GM12891 (cell line): ENCODE measurements at regions not wholly inside any gene's neighbourhood (a gene's known extent, or its start where the extent isn't known, plus 50 kb on each side); places are given as distances from the start of the nearest gene placed in this dataset.

Source experiments
- POLR2A ChIP-seq: IDR thresholded peaks from 2 replicates; pipeline ENCODE4 v1.6.1; 2011; ENCODE audit warnings: low read depth, low read length, control low read depth
- POLR2AphosphoS5 ChIP-seq: IDR thresholded peaks from 2 replicates; pipeline ENCODE4 v1.6.1; 2011; ENCODE audit warnings: low read depth, low read length, control low read depth
- SPI1 ChIP-seq: IDR thresholded peaks from 2 replicates; pipeline ENCODE4 v1.6.1; 2011; ENCODE audit warnings: low read depth, low read length, control low read depth
- TAF1 ChIP-seq: IDR thresholded peaks from 2 replicates; pipeline ENCODE4 v1.6.1; 2011; ENCODE audit warnings: low read depth, low read length, control low read depth

GRCh38 chr3:127386490-127386889 is 98.6 kb upstream of the PRR20G start:
- TF ChIP-seq POLR2A (no peak), POLR2AphosphoS5 (no peak), TAF1 (no peak), SPI1 (no peak)
